ENCODE measurements at regions not wholly inside any gene's neighbourhood (a gene's known extent, or its start where the extent isn't known, plus 50 kb on each side); places are given as distances from the start of the nearest gene placed in this dataset.

DNA sequence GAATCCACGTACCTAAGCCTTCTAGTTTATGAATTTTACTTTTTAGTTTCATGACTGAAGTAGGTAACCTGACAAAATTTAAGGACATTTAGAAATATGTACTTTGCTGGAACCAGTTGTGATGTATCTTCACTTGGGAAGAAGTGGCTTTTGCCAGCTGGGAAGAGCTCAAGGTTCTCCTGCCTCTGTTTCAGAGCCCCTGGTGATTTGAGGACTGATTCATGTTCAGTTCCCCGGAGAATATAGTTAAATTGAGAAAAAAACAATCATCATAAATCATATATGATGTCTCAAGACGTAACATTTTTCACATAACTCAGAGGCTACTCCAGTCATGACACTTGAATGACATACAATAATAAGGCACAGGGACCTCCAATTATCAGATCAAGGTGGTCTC is 473.4 kb downstream of the EPHA3 start:
- H3K4me2 ChIP-seq (ENCODE audit: low read length) = no peak overlapping the region

DNA sequence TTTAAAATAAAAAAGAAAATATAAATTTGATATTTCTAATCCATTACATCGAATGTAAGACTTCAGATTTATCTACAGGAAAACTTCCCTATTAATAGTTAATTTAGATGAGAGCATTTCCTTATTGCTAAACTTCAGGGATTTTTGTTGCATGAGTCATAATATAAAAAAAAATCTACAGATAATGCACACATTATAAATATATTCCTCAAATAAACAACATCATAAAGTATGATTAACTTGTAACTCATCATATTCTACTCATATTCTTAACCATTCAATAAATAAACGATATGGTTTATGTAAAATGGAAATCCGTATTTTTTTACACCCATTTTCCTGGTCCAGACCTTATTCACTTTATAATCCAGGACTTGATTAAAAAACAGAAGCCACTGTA is 477.0 kb downstream of the EPHA3 start:
- no peak overlapping the region for H3K9ac ChIP-seq (ENCODE audit: low read length)
- H3K79me2 ChIP-seq (replicated peaks; ENCODE audit: insufficient read depth, low read length) = no peaks in the 10 kb centered on the region
- H3K9me3 ChIP-seq (ENCODE audit: low read length) = no peaks in the 10 kb centered on the region
- H3K4me2 ChIP-seq (ENCODE audit: low read length) = no peak overlapping the region
- H3K27ac ChIP-seq (ENCODE audit: low read length) = no peak overlapping the region
- TF ChIP-seq EZH2 (IDR thresholded peaks at IDR 0.05; ENCODE audit: borderline replicate concordance, insufficient read depth, low read length, poor library complexity, severe bottlenecking) = no peak
- TF ChIP-seq RAD21 (conservative IDR thresholded peaks at IDR 0.05) = no peak
- no peak for TF ChIP-seq SMC3 (conservative IDR thresholded peaks at IDR 0.05; ENCODE audit: poor library complexity)
- TF ChIP-seq TAF1 (IDR thresholded peaks at IDR 0.05; ENCODE audit: low read depth) = no peak
- TF ChIP-seq MXI1 (conservative IDR thresholded peaks at IDR 0.05; ENCODE audit: poor library complexity, severe bottlenecking) = no peak
- no peak for TF ChIP-seq CTCF (IDR thresholded peaks at IDR 0.05; ENCODE audit: poor library complexity, severe bottlenecking)
- TF ChIP-seq POLR2AphosphoS5 (IDR thresholded peaks at IDR 0.05) = no peak
- no peak for TF ChIP-seq EP300 (conservative IDR thresholded peaks at IDR 0.05; ENCODE audit: poor library complexity, severe bottlenecking)
- TF ChIP-seq, protein P1, sequence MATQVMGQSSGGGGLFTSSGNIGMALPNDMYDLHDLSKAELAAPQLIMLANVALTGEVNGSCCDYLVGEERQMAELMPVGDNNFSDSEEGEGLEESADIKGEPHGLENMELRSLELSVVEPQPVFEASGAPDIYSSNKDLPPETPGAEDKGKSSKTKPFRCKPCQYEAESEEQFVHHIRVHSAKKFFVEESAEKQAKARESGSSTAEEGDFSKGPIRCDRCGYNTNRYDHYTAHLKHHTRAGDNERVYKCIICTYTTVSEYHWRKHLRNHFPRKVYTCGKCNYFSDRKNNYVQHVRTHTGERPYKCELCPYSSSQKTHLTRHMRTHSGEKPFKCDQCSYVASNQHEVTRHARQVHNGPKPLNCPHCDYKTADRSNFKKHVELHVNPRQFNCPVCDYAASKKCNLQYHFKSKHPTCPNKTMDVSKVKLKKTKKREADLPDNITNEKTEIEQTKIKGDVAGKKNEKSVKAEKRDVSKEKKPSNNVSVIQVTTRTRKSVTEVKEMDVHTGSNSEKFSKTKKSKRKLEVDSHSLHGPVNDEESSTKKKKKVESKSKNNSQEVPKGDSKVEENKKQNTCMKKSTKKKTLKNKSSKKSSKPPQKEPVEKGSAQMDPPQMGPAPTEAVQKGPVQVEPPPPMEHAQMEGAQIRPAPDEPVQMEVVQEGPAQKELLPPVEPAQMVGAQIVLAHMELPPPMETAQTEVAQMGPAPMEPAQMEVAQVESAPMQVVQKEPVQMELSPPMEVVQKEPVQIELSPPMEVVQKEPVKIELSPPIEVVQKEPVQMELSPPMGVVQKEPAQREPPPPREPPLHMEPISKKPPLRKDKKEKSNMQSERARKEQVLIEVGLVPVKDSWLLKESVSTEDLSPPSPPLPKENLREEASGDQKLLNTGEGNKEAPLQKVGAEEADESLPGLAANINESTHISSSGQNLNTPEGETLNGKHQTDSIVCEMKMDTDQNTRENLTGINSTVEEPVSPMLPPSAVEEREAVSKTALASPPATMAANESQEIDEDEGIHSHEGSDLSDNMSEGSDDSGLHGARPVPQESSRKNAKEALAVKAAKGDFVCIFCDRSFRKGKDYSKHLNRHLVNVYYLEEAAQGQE (IDR thresholded peaks at IDR 0.05; ENCODE audit: borderline replicate concordance) = no peak
- H3K27me3 ChIP-seq (ENCODE audit: insufficient read depth, low read depth, low read length) = no peaks in the 10 kb centered on the region
- H2AFZ ChIP-seq (ENCODE audit: low read depth, low read length) = no peak overlapping the region
- H3K4me3 ChIP-seq (ENCODE audit: low read length) = no peak overlapping the region
- no peaks in the 10 kb centered on the region for H3F3A ChIP-seq (ENCODE audit: insufficient read depth, low read length, poor library complexity, severe bottlenecking)
- no peaks in the 10 kb centered on the region for H4K20me1 ChIP-seq (ENCODE audit: insufficient read depth)
- H3K9me2 ChIP-seq (ENCODE audit: insufficient read depth, low read length) = no peaks in the 10 kb centered on the region
- no peaks in the 10 kb centered on the region for H3K36me3 ChIP-seq (ENCODE audit: insufficient read depth, low read length)

More for the DNA sequence above, 473.4 kb downstream of the EPHA3 start:
- no peaks in the 10 kb centered on the region for H4K20me1 ChIP-seq (ENCODE audit: insufficient read depth)
- no peaks in the 10 kb centered on the region for H3K9me3 ChIP-seq (ENCODE audit: low read length)
- no peaks in the 10 kb centered on the region for H3K9me2 ChIP-seq (ENCODE audit: insufficient read depth, low read length)
- no peaks in the 10 kb centered on the region for H3K36me3 ChIP-seq (ENCODE audit: insufficient read depth, low read length)
- H3F3A ChIP-seq (ENCODE audit: insufficient read depth, low read length, poor library complexity, severe bottlenecking) = no peaks in the 10 kb centered on the region
- no peaks in the 10 kb centered on the region for H3K79me2 ChIP-seq (replicated peaks; ENCODE audit: insufficient read depth, low read length)
- no peak overlapping the region for H3K4me3 ChIP-seq (ENCODE audit: low read length)
- no peak overlapping the region for H3K9ac ChIP-seq (ENCODE audit: low read length)
- no peaks in the 10 kb centered on the region for H3K27me3 ChIP-seq (ENCODE audit: insufficient read depth, low read depth, low read length)
- TF ChIP-seq EP300 (conservative IDR thresholded peaks at IDR 0.05; ENCODE audit: poor library complexity, severe bottlenecking) (no peak), POLR2AphosphoS5 (IDR thresholded peaks at IDR 0.05) (no peak), SMC3 (conservative IDR thresholded peaks at IDR 0.05; ENCODE audit: poor library complexity) (no peak), EZH2 (IDR thresholded peaks at IDR 0.05; ENCODE audit: borderline replicate concordance, insufficient read depth, low read length, poor library complexity, severe bottlenecking) (no peak), MXI1 (conservative IDR thresholded peaks at IDR 0.05; ENCODE audit: poor library complexity, severe bottlenecking) (no peak), CTCF (IDR thresholded peaks at IDR 0.05; ENCODE audit: poor library complexity, severe bottlenecking) (no peak)
- TF ChIP-seq, protein P1 (IDR thresholded peaks at IDR 0.05; ENCODE audit: borderline replicate concordance) = no peak
- no peak overlapping the region for H2AFZ ChIP-seq (ENCODE audit: low read depth, low read length)
- H3K27ac ChIP-seq (ENCODE audit: low read length) = no peak overlapping the region
